HG03354 (cell line): ENCODE measurements at regions not wholly inside any gene's neighbourhood (a gene's known extent, or its start where the extent isn't known, plus 50 kb on each side); places are given as distances from the start of the nearest gene placed in this dataset.
"Not testable (repeated sequence)": the region's sequence is repeated elsewhere in the genome, so short reads cannot be mapped to it uniquely, and the experiment has no call there.

Source experiments
- ATAC-seq: cut with Tn5 transposase; IDR thresholded peaks from one replicate; pipeline ENCODE4 v1.9.1; 2021; ENCODE audit warnings: mild to moderate bottlenecking; ENCODE audit not compliant: unreplicated experiment, poor library complexity, severe bottlenecking

DNA sequence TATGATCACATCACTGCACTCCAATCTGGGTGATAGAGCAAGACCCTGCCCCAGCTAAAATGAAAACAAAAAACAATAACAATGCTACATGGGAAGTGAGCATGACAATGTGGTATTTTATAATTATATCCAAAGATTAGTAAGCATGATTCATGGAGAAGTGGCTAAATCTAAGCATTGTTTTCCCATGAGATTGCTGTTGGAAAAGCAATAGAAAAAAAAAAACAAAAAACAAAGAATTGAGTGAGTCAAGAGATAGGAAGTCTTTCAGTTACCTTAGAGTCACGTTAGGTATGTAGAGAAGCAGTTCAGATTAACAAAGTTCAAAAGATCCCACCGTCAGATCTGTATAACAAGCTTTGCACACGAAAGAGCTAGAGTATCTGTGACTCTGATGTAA, 210.3 kb upstream of the CNTN6 start:
- no peak for ATAC-seq

DNA sequence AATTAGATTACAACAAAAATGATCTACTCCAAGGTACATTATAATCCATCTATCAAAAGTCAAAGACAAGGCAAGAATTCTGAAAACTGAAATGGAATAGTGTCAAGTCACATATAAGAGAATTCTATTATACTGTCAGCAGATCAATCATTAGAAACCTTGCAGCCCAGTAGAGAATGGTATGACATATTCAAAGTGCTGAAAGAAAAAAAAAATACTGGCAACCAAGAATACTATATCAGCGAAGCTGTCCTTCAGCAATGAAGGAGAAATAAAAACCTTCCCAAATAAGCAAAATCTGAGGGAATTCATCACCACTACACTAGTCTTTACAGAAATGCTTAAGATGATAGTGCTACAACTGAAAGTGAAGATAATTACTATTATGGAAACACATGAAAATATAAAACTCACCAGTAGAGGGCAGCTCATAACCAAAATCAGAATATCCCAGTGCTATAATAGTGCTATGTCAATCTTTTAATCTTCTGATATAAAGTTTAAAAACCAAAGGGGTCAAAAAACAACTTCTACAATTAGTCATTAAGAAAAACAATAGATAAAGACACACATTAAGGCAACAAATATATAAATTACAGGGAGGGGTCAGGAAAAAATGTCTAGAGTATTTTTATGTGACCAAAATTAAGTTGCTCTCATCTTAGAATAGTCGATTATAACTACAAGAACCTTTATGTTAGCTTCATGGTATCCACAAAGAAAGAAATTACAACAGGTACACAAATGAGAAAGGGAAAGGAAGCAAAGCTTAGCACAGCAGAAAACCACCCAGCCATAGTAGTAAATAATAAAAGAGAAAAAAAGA, 190.7 kb upstream of the CNTN6 start:
- peak; percentile 86 for ATAC-seq

DNA sequence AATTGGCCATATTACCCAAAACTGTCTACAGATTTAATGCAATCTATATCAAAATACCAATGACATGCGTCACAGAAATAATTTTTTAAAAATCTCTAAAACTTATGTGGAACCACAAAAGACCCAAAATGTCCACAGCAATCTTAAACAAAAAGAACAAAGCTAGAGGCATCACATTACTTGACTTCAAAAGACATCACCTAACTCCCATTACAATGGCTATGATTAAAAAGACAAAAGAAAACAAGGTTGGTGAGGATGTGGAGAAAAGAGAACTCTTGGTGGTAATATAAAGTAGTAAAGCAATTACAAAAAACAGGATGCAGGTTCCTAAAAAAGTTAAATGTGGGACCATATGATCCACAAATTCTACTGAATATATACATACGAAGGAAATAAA, 187.6 kb upstream of the CNTN6 start:
- no peak for ATAC-seq

DNA sequence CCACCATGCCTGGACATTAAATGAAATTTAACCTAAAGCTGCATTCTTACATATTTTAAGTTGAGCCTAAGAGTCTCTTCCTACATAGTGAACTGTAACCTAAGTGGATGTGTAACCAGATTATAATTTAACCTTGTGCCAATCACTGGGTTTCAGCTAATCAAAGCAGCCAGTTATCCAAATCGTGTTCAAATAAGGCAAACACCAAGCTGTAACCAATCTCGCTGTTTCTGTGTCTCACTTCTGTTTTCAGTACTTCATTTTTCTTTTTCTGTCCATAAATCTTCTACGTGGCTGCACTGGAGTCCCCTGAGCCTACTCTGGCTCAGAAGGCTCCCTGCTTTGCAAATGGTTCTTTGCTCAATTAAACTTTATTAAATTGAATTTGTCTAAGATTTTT, 186.1 kb upstream of the CNTN6 start:
- ATAC-seq, result no peak

GRCh38 chr3:908839-909238, 184.0 kb upstream of the CNTN6 start:
- no peak for ATAC-seq

- not testable (repeated sequence) for ATAC-seq
Measured at GRCh38 chr3:912717-913116, 180.1 kb upstream of the CNTN6 start.

DNA sequence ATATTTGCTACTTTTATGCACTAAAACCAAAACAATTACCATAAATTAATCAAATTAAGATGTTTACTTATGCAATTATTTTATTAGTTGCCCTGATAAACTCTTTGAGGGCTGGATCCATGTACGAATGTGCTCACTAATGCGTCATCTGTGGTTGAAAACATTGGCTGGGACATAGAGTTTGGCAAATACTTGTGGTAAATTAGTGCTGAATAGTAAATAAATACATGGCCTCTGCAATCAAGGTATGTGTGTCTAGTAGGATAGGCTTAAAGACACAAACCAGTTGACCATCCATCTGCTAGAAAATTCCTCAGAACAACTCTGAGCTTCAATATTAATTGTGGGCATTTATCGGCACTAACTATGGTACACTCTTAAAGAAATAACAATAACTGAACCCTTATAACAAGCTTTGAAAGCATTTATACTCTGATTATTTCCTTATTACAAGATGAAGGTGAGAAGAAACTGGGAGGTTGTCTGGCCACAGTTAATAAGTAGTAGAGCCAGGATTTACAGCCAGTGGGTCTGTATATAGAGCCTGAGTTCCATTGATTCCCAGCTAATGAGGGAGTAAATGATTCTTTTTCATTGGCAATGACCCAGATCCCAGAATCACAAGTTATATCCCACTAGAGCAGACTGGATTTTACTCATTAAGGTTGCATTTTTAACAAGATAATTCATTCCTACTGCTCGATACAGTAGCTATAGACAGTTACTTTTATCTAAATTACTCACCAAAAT, 169.5 kb upstream of the CNTN6 start:
- no peak for ATAC-seq

DNA sequence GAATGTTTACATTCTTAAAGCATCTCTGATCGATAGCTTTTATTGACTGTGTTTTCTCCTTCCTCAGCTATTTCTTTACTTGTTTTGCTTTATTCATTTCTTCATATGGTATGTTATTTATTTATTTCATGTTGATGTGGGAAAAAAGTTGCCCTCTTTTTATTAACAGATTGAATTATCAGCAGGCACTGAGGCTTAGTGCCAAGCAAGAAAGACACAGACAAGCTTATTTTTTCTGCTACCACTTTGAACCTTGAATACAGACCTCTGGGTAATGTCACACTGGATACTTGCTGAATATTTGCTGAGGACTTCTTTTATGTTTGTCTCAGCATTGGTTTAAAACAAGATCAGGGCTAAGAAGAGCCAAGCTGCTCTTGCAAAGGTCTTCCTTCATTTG, 162.0 kb upstream of the CNTN6 start:
- ATAC-seq, result no peak

- no peak for ATAC-seq
Measured at GRCh38 chr3:933326-933725, 159.5 kb upstream of the CNTN6 start.

DNA sequence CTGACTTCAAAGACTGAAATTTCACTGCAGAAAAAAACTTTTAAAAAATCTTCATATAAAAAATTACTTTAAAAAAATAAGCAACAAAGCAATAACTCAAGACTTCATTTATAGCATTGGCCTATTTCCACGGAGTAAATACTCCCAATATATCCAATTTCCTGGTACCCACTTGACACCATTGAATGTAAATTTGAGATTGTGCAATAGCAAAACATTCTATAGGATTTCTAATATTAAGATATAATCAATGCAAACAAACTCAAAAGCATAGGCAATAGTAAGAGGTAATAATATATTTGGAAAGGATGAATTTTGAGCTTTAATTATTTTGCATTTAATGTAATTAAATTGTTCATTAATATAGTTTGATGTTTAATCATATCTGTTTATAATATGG, 148.0 kb upstream of the CNTN6 start:
- ATAC-seq, result no peak

DNA sequence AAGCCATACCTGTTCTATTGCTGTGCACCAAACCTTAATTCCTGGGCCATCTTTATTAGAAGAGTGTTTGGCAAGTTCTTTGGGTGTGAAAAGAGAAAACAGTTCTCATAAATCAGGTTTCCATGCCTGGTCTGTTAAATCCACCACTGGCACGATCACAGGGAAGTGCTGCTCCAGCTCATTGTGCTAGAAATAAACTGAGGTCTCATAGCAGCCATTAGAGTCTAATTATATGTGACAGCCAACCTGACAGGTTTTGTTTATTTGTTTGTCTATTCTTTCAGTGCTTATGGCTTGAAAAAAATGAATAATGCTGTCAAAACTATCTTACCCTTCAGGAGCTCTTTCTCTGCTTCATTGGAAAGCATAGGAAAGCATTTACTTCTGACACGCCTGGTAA, 147.1 kb upstream of the CNTN6 start:
- ATAC-seq, result no peak

DNA sequence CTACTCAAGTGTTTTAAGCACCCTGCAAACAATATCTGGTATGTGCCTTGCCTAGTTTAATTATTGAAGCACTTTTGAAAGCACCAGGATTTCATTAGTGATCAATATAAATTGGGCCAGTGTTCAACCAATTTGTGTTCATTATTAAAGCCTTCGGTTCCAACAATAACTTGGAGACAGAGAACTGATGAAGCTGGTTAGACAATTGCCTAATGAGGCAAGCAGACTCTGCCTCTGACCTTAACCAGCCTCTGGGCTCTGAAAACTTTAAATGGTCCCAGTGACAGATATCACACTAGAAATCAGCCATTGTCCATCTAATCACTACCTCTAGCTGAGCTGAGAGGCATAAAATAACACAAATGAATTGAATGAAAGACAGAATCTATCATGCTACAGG, 139.9 kb upstream of the CNTN6 start:
- ATAC-seq, result no peak

GRCh38 chr3:963255-963654, 129.6 kb upstream of the CNTN6 start:
- ATAC-seq, result no peak

DNA sequence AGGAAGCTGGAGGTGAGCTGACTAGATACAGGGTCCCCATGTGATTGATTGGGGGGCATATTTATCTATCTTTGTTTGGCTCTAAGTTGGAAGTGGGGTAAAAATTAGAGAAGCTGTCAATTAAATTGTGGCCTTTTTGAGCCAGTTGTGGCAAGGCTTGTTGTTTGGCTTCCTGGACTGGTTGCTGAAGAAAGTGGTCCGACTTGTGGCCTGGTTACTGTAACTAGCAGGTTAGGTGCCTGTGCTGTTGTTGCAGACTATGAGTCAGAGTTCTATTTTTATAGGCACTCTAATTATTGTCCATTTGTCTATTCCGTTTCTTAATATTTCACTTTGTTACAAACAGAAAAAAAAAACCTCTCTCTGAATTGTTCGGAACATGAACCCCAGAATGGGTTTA, 129.1 kb upstream of the CNTN6 start:
- no peak for ATAC-seq

DNA sequence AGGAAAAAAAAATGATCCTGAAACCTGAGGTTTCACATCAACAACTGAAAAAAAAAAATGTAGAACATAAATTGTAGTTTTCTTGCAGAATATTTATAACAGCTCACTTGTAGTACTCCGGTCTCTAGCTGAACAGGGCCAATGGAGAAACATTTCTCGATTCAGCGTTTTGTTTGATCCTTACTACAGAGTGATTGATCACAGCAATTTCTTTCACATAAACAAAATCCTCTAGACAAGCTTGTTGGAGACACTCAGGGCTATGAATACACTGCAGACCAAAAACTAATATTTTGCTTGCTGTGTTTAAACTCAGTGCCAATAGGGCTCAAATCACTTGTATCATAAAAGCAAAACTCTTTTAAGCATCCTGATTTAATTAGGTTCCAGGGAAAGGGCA, 127.0 kb upstream of the CNTN6 start:
- ATAC-seq, result no peak

DNA sequence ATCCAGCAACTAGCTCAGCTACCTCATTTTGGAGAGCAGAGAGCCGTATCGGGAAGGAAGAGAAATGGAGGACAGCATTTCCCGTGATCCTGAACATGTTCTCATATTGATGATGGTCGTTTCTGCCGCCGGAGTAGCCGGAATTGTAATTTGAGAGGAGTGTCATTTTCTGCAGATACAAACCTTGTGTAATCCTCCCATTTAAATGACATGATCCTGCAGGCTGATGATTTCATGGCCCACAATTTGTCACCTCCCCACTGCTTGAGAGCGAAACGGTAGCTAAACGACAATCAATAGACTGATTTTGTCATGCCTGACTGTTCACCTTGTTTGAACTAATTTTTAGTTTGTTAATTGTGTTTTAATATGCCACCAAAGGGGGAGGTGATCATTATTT, 126.5 kb upstream of the CNTN6 start:
- ATAC-seq, result no peak

DNA sequence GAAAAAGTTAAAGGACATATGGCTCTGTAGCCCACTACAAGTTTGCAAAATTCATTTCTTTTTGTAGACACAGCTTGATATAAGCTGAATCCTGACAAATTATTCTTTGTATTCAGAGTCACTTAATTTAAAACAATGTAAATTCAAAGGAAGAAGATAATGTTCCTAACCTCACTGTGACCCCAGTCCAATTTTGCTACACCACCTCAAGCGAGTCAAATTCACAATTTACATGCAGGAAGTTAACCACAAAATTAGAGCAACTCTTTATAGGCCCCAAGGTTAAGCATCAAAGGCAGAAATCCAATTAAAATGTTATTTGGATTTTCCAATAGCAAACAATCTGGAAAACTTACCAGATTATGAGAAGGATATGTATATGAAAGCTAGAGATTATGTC, 119.5 kb upstream of the CNTN6 start:
- ATAC-seq, result no peak

- ATAC-seq, result no peak
Measured at GRCh38 chr3:976006-976405, 116.8 kb upstream of the CNTN6 start.

DNA sequence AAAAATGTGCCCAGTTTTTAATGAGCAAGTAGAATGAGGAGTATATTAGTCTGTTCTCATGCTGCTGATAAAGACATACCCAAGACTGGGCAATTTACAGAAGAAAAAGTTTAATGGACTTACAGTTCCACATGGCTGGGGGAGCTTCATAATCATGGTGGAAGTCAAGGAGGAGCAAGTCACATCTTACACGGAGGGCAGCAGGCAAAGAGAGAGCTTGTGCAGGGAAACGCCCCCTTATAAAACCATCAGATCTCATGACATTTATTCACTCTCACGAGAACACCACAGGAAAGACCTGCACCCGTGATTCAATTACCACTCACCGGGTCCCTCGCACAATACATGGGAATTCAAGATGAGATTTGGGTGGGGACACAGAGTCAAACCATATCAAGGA, 111.7 kb upstream of the CNTN6 start:
- no peak for ATAC-seq

GRCh38 chr3:988785-989184, 104.0 kb upstream of the CNTN6 start:
- ATAC-seq, result no peak

DNA sequence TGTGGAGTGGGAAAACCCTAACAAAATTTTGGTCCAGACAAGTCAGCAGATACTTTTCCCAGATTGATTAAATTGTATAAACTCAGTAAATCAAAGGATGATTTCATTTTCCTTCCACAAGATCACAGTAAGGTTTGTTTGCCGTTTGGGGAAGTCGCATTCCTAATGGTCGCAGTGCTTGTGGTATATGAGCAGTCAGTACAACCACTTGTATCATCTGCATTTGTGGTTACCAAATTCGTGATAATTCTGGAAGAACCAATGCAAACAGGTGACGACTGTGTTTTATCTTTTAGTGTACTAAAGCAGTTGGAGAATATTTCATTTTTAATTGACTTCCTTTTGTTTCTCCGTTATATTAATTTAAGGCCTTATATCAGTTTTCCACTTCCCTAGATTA, 100.0 kb upstream of the CNTN6 start:
- ATAC-seq, result no peak
